HK-2 (cell line): ENCODE measurements at regions not wholly inside any gene's neighbourhood (a gene's known extent, or its start where the extent isn't known, plus 50 kb on each side); places are given as distances from the start of the nearest gene placed in this dataset.
A peak's percentile ranks its signal among the peaks of the same experiment; 100 is the strongest.
"Not testable (repeated sequence)": the region's sequence is repeated elsewhere in the genome, so short reads cannot be mapped to it uniquely, and the experiment has no call there.

ENCODE experiments used
- DNase-seq: peaks from one replicate; pipeline ENCODE4 v3.0.0-alpha.2; 2018; ENCODE audit not compliant: unreplicated experiment

DNA sequence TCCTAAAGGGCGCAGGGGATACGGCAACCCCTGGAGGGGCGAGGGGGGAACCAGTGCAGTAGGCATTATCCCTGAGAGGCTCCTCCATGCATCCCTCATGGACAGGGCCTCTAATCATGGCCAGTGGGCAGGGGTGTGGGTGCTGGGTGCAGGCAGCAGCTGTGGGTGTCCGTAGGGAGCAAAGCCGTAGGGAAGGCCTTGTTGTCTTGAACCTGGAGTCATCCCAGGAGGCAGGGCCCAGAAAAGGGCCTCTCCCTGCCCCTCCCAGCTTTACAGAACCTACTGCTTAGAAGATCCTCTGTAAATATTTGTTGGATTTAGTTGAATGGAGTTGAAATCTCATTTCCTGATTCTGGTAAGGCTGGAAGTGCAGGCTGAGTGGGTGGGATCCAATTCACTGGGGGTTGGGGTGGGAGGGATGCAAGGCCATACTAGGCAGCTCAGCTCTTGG is 207.0 kb upstream of the HAAO start:
- no peak for DNase-seq

- DNase-seq = no peak
Observed at GRCh38 chr2:42998721-42999120, 206.3 kb upstream of the HAAO start.

GRCh38 chr2:42996528-42996927 is 204.1 kb upstream of the HAAO start:
- DNase-seq = no peak

GRCh38 chr2:42995752-42996422 is 203.5 kb upstream of the HAAO start:
- DNase-seq = no peak

DNA sequence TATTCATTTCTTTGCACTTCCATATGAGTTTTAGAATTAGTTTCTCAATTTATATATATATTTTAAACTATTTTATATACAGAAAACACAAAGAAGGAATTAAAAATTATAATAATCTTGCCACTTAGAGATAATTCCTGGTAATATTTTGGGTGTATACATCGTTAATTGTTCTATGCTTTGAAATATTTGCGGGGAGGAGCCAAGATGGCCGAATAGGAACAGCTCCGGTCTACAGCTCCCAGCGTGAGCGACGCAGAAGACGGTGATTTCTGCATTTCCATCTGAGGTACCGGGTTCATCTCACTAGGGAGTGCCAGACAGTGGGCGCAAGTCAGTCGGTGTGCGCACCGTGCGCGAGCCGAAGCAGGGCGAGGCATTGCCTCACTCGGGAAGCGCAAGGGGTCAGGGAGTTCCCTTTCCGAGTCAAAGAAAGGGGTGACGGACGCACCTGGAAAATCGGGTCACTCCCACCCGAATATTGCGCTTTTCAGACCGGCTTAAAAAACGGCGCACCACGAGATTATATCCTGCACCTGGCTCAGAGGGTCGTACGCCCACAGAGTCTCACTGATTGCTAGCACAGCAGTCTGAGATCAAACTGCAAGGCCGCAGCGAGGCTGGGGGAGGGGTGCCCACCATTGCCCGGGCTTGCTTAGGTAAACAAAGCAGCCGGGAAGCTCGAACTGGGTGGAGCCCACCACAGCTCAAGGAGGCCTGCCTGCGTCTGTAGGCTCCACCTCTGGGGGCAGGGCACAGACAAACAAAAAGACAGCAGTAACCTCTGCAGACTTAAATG is 197.1 kb upstream of the HAAO start:
- not testable (repeated sequence) for DNase-seq

- not testable (repeated sequence) for DNase-seq
Observed at GRCh38 chr2:42988055-42988454, 195.7 kb upstream of the HAAO start.

DNA sequence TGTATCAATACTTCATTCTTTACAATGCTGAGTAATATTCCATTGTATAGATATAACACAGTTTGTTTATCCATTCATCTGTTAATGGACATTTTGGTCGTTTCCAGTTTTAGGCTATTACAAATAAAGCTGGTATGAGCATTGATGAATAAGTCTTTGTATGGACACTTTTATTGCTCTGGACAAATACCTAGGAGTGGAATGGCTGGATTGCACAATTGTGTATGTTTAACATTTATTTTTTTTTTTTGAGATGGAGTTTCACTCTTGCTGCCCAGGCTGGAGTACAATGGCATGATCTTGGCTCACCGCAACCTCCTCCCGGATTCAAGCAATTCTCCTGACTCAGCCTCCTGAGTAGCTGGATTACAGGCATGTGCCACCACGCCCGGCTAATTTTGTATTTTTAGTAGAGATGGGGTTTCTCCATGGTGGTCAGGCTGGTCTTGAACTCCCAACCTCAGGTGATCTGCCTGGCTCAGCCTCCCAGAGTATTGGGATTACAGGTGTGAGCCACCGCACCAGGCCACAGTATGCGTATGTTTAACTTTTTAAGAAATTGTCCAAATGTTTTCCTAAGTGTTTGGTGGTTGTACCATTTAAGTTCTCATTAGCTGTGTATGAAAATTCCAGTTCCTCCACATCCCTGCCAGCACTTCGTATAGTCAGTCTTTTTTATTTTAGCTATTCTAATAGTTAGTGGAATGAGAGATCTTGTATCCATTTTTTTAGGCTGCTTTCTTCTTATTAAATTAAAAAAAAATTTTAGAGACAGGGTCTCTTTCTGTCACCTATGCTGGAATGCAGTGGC is 194.9 kb upstream of the HAAO start:
- no peak for DNase-seq

GRCh38 chr2:42984617-42985016 is 192.2 kb upstream of the HAAO start:
- no peak for DNase-seq

DNA sequence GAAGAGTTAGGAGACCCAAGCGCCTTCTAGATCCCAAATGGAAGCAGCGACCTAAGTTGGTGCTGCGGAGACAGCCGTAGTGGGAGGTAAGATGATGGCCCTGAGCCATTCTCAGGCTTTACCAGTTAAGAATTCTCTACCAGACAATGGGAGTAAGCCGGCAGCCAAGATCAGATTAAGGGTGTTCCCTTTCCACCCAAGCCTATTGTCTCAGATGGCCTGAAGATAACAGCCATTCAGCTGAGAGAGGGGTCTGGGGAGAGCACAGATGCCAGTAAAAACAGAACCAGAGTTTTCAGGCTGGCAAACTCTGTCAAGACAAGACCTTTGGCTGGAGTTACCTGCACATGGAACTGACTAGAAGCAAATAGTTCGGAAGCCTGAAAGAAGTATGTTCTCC is 191.7 kb upstream of the HAAO start:
- DNase-seq = no peak

DNA sequence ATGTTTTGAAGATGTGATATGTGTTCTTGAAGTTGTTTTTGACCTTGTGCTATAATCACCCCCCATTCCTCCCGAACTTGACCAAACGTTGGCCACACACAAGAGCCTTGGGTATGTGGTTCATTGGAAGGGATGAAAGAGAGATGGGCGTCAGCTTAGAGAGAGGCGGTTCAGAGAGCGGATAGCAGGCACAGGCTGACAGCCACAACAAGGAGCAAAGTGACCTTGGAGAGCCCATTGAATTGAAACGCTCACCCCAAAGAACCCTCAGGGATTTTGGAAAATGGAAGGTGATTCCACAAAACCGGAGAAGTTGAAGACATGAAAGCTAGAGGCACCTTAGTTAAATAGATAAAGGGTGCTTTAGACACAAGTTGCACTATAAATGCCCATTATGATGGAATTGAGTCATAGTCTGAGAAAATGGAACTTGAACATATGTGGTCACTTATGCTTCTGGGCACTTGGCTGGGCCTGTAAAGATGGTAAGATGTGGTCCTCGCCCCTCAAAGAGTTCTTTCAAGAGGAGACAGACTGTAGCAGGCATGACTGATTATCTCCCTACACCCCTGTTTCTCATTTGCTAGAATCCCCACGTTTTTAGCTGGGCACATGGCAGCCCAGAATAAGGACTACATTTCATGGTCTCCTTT is 188.5 kb upstream of the HAAO start:
- DNase-seq = no peak

GRCh38 chr2:42979870-42980763 is 187.7 kb upstream of the HAAO start:
- no peak for DNase-seq

DNA sequence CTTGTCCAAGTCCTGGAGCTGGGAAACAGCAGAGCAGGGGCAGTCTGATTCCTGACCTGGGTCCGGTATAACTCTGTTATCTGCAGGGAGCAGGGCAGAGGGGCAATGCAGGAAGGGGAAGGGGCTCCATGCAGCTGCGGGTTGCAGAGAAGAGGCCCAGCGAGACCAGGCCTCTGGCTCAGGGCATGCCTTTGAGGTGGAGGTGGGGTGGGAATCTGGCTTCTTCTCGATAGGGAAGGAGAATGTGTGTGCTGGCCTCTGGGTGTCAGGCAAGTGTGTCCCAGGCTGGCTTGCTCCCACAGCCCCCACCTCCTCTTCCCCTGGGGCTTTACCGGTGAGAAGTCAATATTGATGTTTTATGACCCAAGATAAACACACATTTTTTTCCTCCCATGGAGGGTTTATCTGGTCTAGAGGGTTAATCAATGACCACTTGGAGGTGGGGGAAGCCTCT is 187.1 kb upstream of the HAAO start:
- no peak for DNase-seq

GRCh38 chr2:42978887-42979415 is 186.6 kb upstream of the HAAO start:
- no peak for DNase-seq

GRCh38 chr2:42978175-42978886 is 185.9 kb upstream of the HAAO start:
- DNase-seq = no peak

DNA sequence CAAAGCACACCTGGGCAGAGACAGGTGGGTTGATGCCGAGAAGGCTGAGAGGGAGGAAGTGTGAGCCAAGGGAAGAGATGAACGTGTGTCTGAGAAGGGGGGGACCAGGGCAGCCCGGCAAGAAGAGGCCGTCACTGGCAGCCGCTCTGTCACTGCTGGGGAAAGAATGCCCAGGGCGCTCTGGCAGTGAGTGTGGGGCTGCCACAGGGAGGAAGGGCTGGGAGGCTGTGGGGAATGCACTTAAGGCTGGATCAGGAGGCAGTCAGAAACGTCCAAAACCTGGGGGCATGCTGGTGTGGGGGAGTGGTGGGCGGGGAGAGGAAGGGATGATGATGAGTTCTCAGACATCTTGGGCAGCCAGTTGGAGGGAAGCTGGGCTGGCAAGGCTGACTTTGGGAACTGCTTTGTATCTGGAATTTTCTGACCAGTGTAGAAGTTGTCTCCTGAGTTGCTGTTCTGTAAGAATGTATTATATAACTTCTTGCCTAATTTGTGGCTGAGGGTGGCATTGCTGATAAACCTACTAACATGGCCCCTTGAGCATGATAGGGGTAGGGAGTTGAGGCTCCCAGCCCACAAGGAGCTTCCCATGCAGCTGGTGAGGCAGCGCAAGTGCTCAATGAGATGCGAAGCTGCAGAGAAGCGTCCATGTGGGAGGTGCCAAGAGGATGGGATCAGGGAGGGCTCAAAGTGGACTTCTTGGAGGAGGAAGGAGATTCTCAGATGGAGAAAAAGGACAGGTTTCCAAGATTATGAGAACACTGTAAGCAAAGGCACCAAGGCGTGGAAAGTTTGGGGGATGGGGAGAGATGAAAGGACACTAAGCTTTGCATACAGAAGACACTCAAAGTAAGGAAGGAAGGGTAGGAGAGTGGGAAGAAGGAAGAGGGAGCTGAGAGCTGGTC is 185.1 kb upstream of the HAAO start:
- no peak for DNase-seq

DNA sequence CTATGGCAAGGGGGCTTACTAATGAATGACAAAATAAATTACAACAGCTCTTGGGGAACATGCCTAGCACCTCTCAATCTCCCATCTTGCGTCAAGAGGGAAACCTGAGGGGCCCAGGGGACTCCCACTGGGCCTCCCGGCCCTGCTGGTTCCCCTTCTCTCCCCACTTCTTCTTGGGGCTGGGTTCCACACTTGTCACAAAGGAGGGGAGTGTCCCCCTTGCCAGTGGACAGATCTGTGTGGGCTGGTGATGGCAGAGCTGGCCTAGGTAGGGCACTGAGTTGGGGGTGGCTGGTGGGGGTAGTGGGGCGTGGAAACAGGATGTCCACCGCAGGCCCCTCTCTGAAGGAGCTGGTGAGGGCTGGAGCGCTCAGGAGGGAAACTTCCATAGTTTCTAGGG is 184.0 kb upstream of the HAAO start:
- no peak for DNase-seq

GRCh38 chr2:42974721-42975717 is 182.6 kb upstream of the HAAO start:
- peak; percentile 72 for DNase-seq
